ENCODE measurements at regions not wholly inside any gene's neighbourhood (a gene's known extent, or its start where the extent isn't known, plus 50 kb on each side); places are given as distances from the start of the nearest gene placed in this dataset.

DNA sequence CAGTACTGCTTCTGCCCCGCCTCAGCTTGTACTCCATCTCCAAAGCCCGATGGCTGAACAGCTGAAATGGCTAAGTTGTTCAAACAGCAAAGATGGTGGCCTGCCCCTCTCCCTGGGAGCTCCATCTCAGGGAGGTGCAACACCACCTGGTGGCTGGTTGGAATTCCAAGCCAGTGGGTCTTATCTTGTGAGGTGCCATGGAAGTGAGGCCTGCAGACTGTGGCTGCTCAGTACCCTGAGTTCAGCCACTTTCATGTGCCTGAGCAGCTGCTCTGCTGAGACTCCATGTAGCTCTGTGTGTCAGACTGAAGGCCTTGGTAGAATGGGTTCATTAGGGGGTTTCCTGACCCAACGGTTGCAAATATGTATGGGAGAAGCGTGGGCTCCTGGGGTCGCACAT is 67.3 kb upstream of the SPRY2 start:
- TF ChIP-seq BCL11B (tag by site-specific recombination; IDR thresholded peaks at IDR 0.05; ENCODE audit: low read depth) = no peak
- TF ChIP-seq ZFP41 (tag by site-specific recombination; IDR thresholded peaks at IDR 0.05; ENCODE audit: borderline replicate concordance) = no peak
- no peak for TF ChIP-seq ZNF623 (tag by site-specific recombination; IDR thresholded peaks at IDR 0.05)
- TF ChIP-seq, protein P1, sequence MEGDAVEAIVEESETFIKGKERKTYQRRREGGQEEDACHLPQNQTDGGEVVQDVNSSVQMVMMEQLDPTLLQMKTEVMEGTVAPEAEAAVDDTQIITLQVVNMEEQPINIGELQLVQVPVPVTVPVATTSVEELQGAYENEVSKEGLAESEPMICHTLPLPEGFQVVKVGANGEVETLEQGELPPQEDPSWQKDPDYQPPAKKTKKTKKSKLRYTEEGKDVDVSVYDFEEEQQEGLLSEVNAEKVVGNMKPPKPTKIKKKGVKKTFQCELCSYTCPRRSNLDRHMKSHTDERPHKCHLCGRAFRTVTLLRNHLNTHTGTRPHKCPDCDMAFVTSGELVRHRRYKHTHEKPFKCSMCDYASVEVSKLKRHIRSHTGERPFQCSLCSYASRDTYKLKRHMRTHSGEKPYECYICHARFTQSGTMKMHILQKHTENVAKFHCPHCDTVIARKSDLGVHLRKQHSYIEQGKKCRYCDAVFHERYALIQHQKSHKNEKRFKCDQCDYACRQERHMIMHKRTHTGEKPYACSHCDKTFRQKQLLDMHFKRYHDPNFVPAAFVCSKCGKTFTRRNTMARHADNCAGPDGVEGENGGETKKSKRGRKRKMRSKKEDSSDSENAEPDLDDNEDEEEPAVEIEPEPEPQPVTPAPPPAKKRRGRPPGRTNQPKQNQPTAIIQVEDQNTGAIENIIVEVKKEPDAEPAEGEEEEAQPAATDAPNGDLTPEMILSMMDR (tag by site-specific recombination; IDR thresholded peaks at IDR 0.05) = no peak
- TF ChIP-seq ZBTB21 (tag by site-specific recombination; IDR thresholded peaks at IDR 0.05) = no peak
- TF ChIP-seq ZBTB11 (tag by site-specific recombination; conservative IDR thresholded peaks at IDR 0.05; ENCODE audit: low read depth) = no peak
- no peak for TF ChIP-seq ZNF530 (tag by site-specific recombination; IDR thresholded peaks at IDR 0.05; ENCODE audit: low read depth)
- TF ChIP-seq ZBTB7A (tag by site-specific recombination; IDR thresholded peaks at IDR 0.05; ENCODE audit: low read depth) = no peak
- TF ChIP-seq ZNF629 (tag by site-specific recombination; IDR thresholded peaks at IDR 0.05) = no peak
- TF ChIP-seq ATF2 (tag by site-specific recombination; IDR thresholded peaks at IDR 0.05; ENCODE audit: low read depth) = no peak
- TF ChIP-seq ZNF16 (tag by site-specific recombination; IDR thresholded peaks at IDR 0.05; ENCODE audit: low read depth) = no peak
- no peak for TF ChIP-seq HOXC10 (CRISPR knock-in tag; IDR thresholded peaks at IDR 0.05)
- TF ChIP-seq, protein P2, sequence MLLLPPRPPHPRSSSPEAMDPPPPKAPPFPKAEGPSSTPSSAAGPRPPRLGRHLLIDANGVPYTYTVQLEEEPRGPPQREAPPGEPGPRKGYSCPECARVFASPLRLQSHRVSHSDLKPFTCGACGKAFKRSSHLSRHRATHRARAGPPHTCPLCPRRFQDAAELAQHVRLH (tag by site-specific recombination; IDR thresholded peaks at IDR 0.05) = no peak
- TF ChIP-seq ZNF558 (tag by site-specific recombination; IDR thresholded peaks at IDR 0.05) = no peak
